ENCODE measurements at regions not wholly inside any gene's neighbourhood (a gene's known extent, or its start where the extent isn't known, plus 50 kb on each side); places are given as distances from the start of the nearest gene placed in this dataset.
A peak's percentile ranks its signal among the peaks of the same experiment; 100 is the strongest.

DNA sequence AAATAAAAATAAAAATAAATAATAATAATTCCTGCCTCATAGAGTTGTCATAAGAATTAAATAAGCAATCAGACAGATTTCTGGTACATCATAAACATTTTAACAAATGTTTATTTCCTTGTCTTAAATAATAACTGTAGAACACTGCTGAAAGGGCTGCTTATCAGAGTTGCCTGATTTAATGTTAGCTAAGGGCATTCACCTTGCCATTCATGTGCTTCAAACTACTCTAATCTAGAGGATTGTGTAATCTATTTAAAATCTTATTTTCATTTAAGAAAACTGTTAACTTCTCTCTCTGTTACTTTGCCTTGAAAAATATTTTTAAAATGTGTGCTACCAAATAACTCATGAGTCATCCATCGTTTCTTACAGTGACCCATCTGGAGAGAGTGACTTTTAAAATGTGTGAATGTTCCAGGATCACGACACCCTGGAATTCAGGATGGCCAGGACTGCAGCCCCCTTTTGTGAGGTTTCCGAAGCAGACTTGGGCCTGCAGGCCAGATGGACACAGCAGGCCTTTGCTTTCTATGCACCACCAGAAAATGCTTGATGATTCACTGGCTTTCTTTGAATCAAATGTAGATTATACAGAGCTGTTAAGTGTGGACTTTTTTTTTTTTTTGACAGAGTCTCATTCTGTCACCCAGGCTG lies 109.1 kb upstream of the TNS3 start:
- no peak overlapping the region for H3K4me3 ChIP-seq (ENCODE audit: low read depth, poor library complexity, severe bottlenecking)
- intact Hi-C loops (cut with DNase I; ENCODE audit: low total_unique reads) = no loop called here
- DNase-seq (ENCODE audit: low spot score in 2 of 2) = peak in 1 of 2 donors; percentile 63
- no peak for TF ChIP-seq POLR2A (IDR thresholded peaks at IDR 0.05)
- WGBS, 2 donors = 30 to 36% methylated on average over 3 of the region's 3 CpGs

DNA sequence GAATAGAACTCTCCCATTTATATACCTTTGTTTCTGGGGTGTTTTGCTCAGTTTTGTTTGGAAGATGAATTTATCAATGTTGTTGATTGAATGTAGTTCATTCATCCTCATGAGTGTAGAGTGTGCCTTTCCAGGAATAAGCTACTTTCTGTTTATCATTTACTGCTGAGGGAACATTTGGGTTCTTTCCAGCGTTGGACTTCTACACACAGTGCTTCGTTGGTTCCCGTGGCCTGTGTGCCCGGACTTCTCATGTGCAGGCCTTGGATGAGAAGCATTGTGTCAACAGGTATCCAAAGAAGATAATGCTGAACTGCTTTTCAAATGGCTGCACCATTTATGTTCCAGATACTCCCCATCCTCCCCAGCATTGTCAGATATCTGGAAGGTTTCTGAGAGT lies 107.6 kb upstream of the TNS3 start:
- peak in 1 of 2 donors; percentile 29 for DNase-seq (ENCODE audit: low spot score in 2 of 2)
- no peak for TF ChIP-seq POLR2A (IDR thresholded peaks at IDR 0.05)
- TF ChIP-seq, protein P1, sequence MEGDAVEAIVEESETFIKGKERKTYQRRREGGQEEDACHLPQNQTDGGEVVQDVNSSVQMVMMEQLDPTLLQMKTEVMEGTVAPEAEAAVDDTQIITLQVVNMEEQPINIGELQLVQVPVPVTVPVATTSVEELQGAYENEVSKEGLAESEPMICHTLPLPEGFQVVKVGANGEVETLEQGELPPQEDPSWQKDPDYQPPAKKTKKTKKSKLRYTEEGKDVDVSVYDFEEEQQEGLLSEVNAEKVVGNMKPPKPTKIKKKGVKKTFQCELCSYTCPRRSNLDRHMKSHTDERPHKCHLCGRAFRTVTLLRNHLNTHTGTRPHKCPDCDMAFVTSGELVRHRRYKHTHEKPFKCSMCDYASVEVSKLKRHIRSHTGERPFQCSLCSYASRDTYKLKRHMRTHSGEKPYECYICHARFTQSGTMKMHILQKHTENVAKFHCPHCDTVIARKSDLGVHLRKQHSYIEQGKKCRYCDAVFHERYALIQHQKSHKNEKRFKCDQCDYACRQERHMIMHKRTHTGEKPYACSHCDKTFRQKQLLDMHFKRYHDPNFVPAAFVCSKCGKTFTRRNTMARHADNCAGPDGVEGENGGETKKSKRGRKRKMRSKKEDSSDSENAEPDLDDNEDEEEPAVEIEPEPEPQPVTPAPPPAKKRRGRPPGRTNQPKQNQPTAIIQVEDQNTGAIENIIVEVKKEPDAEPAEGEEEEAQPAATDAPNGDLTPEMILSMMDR (IDR thresholded peaks at IDR 0.05) = no peak
- intact Hi-C loops (cut with DNase I; ENCODE audit: low total_unique reads) = no loop called here
- H3K4me3 ChIP-seq (ENCODE audit: low read depth, poor library complexity, severe bottlenecking) = no peak overlapping the region
- WGBS, 2 donors = 70 to 84% methylated on average over 4 of the region's 4 CpGs

DNA sequence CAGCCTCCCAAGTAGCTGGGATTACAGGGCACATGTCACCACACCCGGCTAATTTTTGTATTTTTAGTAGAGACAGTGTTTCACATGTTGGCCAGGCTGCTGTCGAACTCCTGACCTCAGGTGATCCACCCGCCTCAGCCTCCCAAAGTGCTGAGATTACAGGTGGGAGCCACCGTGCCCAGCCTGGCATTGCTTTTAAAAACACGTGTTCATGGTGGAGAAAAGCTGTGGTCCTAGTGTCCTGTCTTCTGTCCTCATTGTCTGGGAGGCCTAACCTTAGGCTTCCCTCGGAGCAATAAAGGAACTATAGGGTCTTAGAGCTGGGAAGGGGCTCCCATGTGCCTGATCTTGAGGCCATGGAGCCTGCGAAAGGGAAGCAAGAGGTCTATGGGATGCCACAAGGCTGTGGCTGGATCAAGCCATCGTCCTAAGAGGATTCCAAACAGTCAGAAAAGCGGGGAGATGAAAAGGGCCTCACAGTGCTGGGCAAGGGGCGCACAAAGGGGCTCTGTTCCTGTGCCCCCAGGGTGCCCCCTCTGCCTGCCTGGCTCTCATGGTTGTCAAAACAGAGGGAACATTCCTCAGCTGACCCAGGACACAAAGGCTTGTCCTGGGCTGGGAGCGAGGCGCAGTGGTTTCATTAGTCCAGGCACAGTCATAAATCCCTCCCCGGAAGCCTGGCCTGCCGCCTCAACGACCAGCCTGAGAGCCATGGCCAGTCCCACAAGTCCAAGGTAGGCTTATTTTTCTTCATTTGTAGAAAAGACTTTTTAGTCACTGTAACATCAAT lies 106.6 kb upstream of the TNS3 start:
- peak in 1 of 2 donors; percentile 59 for DNase-seq (ENCODE audit: low spot score in 2 of 2)
- TF ChIP-seq POLR2A (IDR thresholded peaks at IDR 0.05) = no peak
- TF ChIP-seq, protein P1 (IDR thresholded peaks at IDR 0.05) = no peak
- 78 to 90% methylated on average over 15 of the region's 15 CpGs for WGBS, 2 donors
- intact Hi-C loops (cut with DNase I; ENCODE audit: low total_unique reads) = no loop called here
- H3K4me3 ChIP-seq (ENCODE audit: low read depth, poor library complexity, severe bottlenecking) = no peak overlapping the region

DNA sequence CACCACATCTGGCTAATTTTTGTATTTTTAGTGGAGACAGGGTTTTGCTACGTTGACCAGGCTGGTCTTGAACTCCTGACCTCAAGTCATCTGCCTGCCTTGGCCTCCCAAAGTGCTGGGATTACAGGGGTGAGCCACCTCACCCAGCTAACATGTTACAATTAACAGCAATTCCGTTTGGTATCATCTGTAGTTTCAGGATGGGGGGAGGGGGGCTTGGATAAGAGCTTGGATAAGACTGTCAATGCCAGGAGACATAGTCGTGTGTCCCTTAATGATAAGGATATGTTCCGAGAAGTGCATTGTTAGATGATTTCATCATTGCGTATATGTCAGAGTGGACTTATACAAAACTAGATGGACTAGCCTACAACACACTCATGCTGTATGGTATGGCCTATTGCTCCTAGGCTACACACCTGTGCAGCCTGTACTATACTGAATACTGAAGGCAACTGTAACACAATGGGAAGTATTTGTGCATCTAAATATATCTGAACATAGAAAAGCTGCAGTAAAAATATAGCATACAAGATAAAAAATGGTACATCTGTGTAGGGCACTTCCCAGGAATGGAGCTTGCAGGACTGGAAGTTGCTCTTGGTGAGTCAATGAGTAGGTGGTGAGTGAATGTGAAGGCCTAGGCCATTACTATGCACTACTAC lies 103.9 kb upstream of the TNS3 start:
- TF ChIP-seq, protein P1 (IDR thresholded peaks at IDR 0.05) = no peak
- TF ChIP-seq POLR2A (IDR thresholded peaks at IDR 0.05) = no peak
- no peak overlapping the region for H3K4me3 ChIP-seq (ENCODE audit: low read depth, poor library complexity, severe bottlenecking)
- WGBS, 2 donors = 83 to 91% methylated on average over 5 of the region's 5 CpGs
- intact Hi-C loops (cut with DNase I; ENCODE audit: low total_unique reads) = no loop called here
- no peak for DNase-seq (ENCODE audit: low spot score in 2 of 2)

DNA sequence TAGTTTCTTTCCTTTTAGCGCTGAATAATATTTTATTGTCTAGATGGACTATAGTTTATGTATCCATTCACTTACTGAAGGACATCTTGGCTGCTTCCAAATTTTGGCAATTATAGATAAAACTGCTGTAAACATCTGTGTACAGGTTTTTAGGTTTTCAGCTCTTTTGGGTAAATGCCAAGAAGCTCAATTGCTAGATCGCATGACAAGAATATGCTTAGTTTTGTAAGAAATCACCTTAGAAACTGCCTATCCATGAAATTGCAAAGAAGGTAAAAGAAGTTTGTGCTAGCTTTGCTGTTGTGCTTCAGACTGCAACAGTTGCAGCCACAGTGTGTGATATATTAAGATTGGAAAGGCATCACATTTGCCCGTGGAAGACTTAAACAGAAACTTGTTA lies 103.2 kb upstream of the TNS3 start:
- intact Hi-C loops (cut with DNase I; ENCODE audit: low total_unique reads) = no loop called here
- DNase-seq (ENCODE audit: low spot score in 2 of 2) = no peak
- 90% methylated on average over 3 of the region's 3 CpGs for WGBS, 2 donors
- H3K4me3 ChIP-seq (ENCODE audit: low read depth, poor library complexity, severe bottlenecking) = no peak overlapping the region
- no peak for TF ChIP-seq POLR2A (IDR thresholded peaks at IDR 0.05)
- TF ChIP-seq, protein P1 (IDR thresholded peaks at IDR 0.05) = no peak

DNA sequence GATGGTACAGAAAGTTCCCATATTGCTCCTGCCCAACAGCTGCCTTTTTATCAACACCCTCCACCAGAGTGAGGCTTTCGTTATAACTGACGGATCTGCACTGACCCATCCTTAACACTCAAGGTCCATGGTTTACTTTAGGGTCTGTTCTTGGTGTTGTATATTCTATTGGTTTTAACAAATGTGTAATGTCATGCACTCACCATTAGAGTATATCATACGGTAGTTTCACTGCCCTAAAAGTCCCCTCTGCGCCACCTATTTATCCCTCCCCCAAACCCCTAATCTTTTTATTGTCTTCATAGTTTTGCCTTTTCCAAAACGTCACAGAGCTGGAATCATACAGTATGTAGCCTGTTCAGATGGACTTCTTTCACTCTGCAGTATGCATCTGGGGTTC lies 102.8 kb upstream of the TNS3 start:
- no peak overlapping the region for H3K4me3 ChIP-seq (ENCODE audit: low read depth, poor library complexity, severe bottlenecking)
- TF ChIP-seq, protein P1 (IDR thresholded peaks at IDR 0.05) = no peak
- TF ChIP-seq POLR2A (IDR thresholded peaks at IDR 0.05) = no peak
- no peak for DNase-seq (ENCODE audit: low spot score in 2 of 2)
- intact Hi-C loops (cut with DNase I; ENCODE audit: low total_unique reads) = no loop called here
- 81 to 84% methylated on average over 5 of the region's 5 CpGs for WGBS, 2 donors

All from lower leg skin (tissue), 4 donors.